Lower lobe of right lung (tissue), 2 donors: ENCODE measurements at regions not wholly inside any gene's neighbourhood (a gene's known extent, or its start where the extent isn't known, plus 50 kb on each side); places are given as distances from the start of the nearest gene placed in this dataset.

Experiments used
- ATAC-seq, 2 donors: fragments of 200-7000 bp; cut with Tn5 transposase; one replicate each; pipeline ENCODE4 v1.9.1; 2020 to 2022; ENCODE audit warnings: mild to moderate bottlenecking in 2 of 2, moderate library complexity in 2 of 2
- DNase-seq: peaks from one replicate; pipeline ENCODE4 v3.0.0-alpha.2; 2020
- H3K27ac ChIP-seq: fragments of 200-600 bp; one replicate; pipeline ENCODE4 v1.8.0; 2022
- H3K27me3 ChIP-seq: fragments of 200-600 bp; one replicate; pipeline ENCODE4 v1.8.0; 2022; ENCODE audit warnings: low read depth
- H3K36me3 ChIP-seq: fragments of 200-600 bp; one replicate; pipeline ENCODE4 v1.8.0; 2022; ENCODE audit warnings: mild to moderate bottlenecking
- H3K4me1 ChIP-seq: fragments of 200-600 bp; one replicate; pipeline ENCODE4 v1.8.0; 2022
- H3K4me3 ChIP-seq: fragments of 200-600 bp; one replicate; pipeline ENCODE4 v1.8.0; 2022; ENCODE audit warnings: mild to moderate bottlenecking
- H3K9me3 ChIP-seq: fragments of 200-600 bp; one replicate; pipeline ENCODE4 v1.8.0; 2022
- intact Hi-C: fragments of 100-400 bp; cut with DNase I; formaldehyde crosslinking; loops from one replicate; pipeline ENCODE4 v1.11.0; 2022
- TF ChIP-seq, protein P1 (sequence below): fragments of 200-600 bp; IDR thresholded peaks from one replicate; pipeline ENCODE4 v1.8.0; 2022; ENCODE audit warnings: antibody characterized with exemption, mild to moderate bottlenecking
- donor health status: DM: no; HTN: yes; CAD: no; lungs with severe emphysema.

DNA sequence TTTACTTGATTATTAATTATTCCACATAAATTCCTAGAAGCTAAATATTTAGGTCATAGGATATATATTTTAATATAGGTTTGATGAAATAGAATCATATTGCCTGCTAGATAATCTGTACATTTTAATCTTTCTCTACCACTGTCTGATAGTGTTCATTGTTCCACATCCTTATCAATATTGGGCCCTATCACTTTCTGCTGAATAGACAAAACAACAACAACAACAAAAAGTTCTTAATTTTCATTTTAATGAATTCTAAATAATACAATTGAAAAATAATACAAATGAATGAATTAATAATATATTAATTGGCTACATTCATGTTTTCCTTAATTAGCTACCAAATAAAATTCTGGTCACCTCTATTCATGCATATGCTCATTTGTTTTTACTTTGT lies 1437.2 kb downstream of the LRFN5 start:
- Histone ChIP-seq H3K4me3 (no peak overlapping the region), H3K27ac (no peak overlapping the region), H3K4me1 (no peaks in the 10 kb centered on the region), H3K9me3 (no peaks in the 10 kb centered on the region), H3K36me3 (no peaks in the 10 kb centered on the region), H3K27me3 (no peaks in the 10 kb centered on the region)
- TF ChIP-seq, protein P1, sequence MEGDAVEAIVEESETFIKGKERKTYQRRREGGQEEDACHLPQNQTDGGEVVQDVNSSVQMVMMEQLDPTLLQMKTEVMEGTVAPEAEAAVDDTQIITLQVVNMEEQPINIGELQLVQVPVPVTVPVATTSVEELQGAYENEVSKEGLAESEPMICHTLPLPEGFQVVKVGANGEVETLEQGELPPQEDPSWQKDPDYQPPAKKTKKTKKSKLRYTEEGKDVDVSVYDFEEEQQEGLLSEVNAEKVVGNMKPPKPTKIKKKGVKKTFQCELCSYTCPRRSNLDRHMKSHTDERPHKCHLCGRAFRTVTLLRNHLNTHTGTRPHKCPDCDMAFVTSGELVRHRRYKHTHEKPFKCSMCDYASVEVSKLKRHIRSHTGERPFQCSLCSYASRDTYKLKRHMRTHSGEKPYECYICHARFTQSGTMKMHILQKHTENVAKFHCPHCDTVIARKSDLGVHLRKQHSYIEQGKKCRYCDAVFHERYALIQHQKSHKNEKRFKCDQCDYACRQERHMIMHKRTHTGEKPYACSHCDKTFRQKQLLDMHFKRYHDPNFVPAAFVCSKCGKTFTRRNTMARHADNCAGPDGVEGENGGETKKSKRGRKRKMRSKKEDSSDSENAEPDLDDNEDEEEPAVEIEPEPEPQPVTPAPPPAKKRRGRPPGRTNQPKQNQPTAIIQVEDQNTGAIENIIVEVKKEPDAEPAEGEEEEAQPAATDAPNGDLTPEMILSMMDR, result no peak
- ATAC-seq, result no peak
- no peak for DNase-seq
- intact Hi-C loops, result no loop called here

DNA sequence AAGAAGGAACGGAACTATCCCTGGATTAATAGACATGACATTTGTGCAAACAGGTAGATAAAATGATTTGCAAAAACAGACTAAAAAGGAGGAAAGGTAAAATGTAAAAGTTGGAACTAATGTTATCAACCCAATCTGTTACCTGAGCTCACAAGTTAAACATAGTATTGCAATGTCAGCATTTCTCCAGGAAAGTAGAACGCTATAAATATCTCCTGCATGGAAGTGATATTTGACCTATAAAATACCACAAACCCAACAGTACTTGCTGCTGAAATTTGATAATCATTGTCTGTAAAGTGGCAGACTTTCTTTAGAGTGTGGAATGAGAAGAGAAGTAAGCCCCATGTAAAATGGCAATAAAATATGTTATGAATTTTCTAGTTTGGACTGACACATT lies 1435.7 kb downstream of the LRFN5 start:
- no peak overlapping the region for H3K4me3 ChIP-seq
- H3K4me1 ChIP-seq, result no peaks in the 10 kb centered on the region
- intact Hi-C loops, result no loop called here
- no peaks in the 10 kb centered on the region for H3K27me3 ChIP-seq
- DNase-seq, result no peak
- no peak overlapping the region for H3K27ac ChIP-seq
- TF ChIP-seq, protein P1, result no peak
- no peaks in the 10 kb centered on the region for H3K36me3 ChIP-seq
- no peaks in the 10 kb centered on the region for H3K9me3 ChIP-seq
- ATAC-seq, result no peak

DNA sequence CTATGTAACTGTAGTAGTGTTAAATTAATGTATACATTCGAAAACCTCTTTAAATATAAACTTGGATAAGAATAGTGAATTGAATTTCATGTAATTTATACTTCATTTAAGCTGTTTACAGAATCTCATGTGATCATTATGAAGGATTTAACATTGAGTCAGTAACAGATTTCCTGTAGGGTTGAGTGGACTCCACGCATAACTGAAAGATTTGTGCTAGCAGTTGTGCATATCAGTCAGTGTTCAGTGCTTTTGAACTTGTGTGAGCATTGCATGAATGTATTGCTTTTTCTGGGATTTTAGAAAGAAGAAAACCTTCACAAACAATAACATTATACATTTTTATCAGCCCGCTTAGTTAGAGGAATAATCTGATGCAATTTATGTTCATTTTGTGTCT lies 1435.3 kb downstream of the LRFN5 start:
- TF ChIP-seq, protein P1, result no peak
- Histone ChIP-seq H3K27ac (no peak overlapping the region), H3K4me3 (no peak overlapping the region), H3K27me3 (no peaks in the 10 kb centered on the region), H3K9me3 (no peaks in the 10 kb centered on the region), H3K36me3 (no peaks in the 10 kb centered on the region), H3K4me1 (no peaks in the 10 kb centered on the region)
- DNase-seq (no peak), ATAC-seq (no peak)
- intact Hi-C loops, result no loop called here

DNA sequence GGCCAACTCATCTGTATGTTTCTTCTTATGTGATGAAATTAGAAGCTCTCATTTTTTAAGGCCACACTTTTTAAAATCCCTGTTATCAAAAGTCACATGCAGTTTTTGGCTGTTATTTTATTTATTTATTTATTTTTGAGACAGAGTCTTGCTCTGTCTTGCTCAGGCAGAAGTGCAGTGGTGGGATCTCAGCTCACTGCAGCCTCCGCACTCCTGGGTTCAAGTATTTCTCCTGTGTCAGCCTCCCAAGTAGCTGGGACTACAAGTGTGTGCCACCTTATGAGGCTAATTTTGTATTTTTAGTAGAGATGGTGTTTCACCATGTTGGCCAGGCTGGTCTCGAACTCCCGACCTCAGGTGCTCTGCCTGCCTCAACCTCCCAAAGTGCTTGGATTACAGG lies 1434.5 kb downstream of the LRFN5 start:
- no peaks in the 10 kb centered on the region for H3K4me1 ChIP-seq
- ATAC-seq, result no peak
- H3K27ac ChIP-seq, result no peak overlapping the region
- no peak for DNase-seq
- intact Hi-C loops, result no loop called here
- TF ChIP-seq, protein P1, result no peak
- no peaks in the 10 kb centered on the region for H3K27me3 ChIP-seq
- no peaks in the 10 kb centered on the region for H3K9me3 ChIP-seq
- no peak overlapping the region for H3K4me3 ChIP-seq
- no peaks in the 10 kb centered on the region for H3K36me3 ChIP-seq

DNA sequence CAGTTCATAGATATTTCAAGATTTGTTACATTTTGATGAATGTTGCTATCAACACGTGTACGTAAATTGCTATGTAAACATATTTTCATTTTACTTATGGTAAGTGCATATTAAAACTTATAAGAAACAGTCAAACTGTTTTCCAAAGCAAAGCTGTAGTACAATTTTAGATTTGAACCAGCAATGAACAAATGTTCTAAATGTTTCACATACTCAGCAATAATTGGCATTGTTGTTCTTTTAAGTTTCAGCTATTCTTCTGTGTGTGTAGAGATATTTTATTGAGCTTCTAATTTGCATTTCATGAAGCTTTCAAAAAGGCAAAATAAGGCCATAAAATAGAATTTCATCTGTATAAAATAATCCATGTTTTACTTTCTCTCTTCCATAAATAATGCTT lies 1433.2 kb downstream of the LRFN5 start:
- Histone ChIP-seq H3K36me3 (no peaks in the 10 kb centered on the region), H3K27me3 (no peaks in the 10 kb centered on the region), H3K9me3 (no peaks in the 10 kb centered on the region), H3K4me3 (no peak overlapping the region), H3K4me1 (no peaks in the 10 kb centered on the region), H3K27ac (no peak overlapping the region)
- no peak for DNase-seq
- ATAC-seq, result no peak
- intact Hi-C loops, result no loop called here
- TF ChIP-seq, protein P1, result no peak

DNA sequence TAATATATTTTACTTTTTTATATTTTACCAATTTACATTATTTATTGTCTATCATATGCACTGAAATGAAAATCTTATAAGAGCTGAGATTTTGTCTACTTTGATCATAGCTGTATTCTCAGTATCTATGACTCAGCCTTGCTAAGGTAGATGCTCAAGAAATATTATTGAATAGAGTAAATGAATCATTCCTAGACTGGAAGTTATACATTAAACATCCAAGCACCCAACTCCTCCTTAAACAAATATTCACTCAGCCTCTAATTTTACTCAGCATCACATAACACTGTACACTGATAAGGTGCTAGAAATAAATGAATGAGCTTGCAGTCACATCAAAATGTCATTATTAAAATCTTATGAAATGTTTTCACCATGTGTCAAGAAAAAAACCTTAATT lies 1424.9 kb downstream of the LRFN5 start:
- ATAC-seq (no peak), DNase-seq (no peak)
- intact Hi-C loops, result no loop called here
- H3K27me3 ChIP-seq, result no peaks in the 10 kb centered on the region
- no peak overlapping the region for H3K27ac ChIP-seq
- TF ChIP-seq, protein P1, result no peak
- no peaks in the 10 kb centered on the region for H3K36me3 ChIP-seq
- H3K4me3 ChIP-seq, result no peak overlapping the region
- H3K4me1 ChIP-seq, result no peaks in the 10 kb centered on the region
- no peaks in the 10 kb centered on the region for H3K9me3 ChIP-seq
